NB4 (cell line): ENCODE measurements at regions not wholly inside any gene's neighbourhood (a gene's known extent, or its start where the extent isn't known, plus 50 kb on each side); places are given as distances from the start of the nearest gene placed in this dataset.

Experiments
- CTCF ChIP-seq: IDR thresholded peaks from one replicate; pipeline ENCODE4 v1.5.1; 2012; ENCODE audit warnings: low read depth, low read length
- MYC ChIP-seq: IDR thresholded peaks from 2 replicates; pipeline ENCODE4 v1.6.1; 2011; ENCODE audit warnings: low read depth, low read length
- POLR2A ChIP-seq: IDR thresholded peaks from 2 replicates; pipeline ENCODE4 v1.6.1; 2011; ENCODE audit warnings: mild to moderate bottlenecking; ENCODE audit not compliant: insufficient read length; ENCODE audit errors: extremely low read depth

GRCh38 chr6:128704601-128705000 is 178.3 kb upstream of the LAMA2 start:
- TF ChIP-seq POLR2A, result no peak
- no peak for TF ChIP-seq MYC
- no peak for TF ChIP-seq CTCF
